Panc1 (cell line): ENCODE measurements at regions not wholly inside any gene's neighbourhood (a gene's known extent, or its start where the extent isn't known, plus 50 kb on each side); places are given as distances from the start of the nearest gene placed in this dataset.

Source experiments
- ATAC-seq: fragments of 200-7000 bp; cut with Tn5 transposase; 2 replicates; pipeline ENCODE4 v1.9.1; 2020; ENCODE audit warnings: mild to moderate bottlenecking, moderate library complexity
- BruUV-seq: library from RNA; stranded (reverse); fragments of 400-500 nt; replicated peaks from 2 replicates; lab custom pipeline; 2021; lab: Mats Ljungman, UMichigan
- CTCF ChIA-PET: fragments of 300-600 bp; sonication (Branson Sonifier 250); formaldehyde crosslinking; loops from one replicate; lab custom pipeline; 2022; ENCODE audit warnings: antibody characterized with exemption; lab: Charles Lee
- POLR2A ChIA-PET: fragments of 300-600 bp; sonication (Branson Sonifier 250); formaldehyde crosslinking; loops from one replicate; lab custom pipeline; 2022; ENCODE audit warnings: antibody characterized with exemption; lab: Charles Lee
- DNase-seq: peaks from one replicate; pipeline ENCODE4 v3.0.0-alpha.2; 2010; ENCODE audit warnings: low read depth, low spot score
- H3K27ac ChIP-seq: 2 replicates; pipeline ENCODE4 v1.5.1; 2011; ENCODE audit warnings: mild to moderate bottlenecking, low read length, inconsistent platforms
- H3K27me3 ChIP-seq: fragments of 200-500 bp; sonication (Bioruptor generic); 2 replicates; pipeline ENCODE4 v1.6.0; 2014; ENCODE audit warnings: low read length, inconsistent platforms; ENCODE audit not compliant: control insufficient read depth, insufficient read depth
- H3K36me3 ChIP-seq: fragments of 200-500 bp; sonication (Bioruptor generic); 2 replicates; pipeline ENCODE4 v1.5.1; 2014; ENCODE audit warnings: inconsistent platforms, mild to moderate bottlenecking, low read length, moderate library complexity; ENCODE audit not compliant: control insufficient read depth, insufficient read depth
- H3K4me1 ChIP-seq: 2 replicates; pipeline ENCODE4 v1.5.1; 2011; ENCODE audit warnings: inconsistent platforms, mild to moderate bottlenecking, low read length, moderate library complexity; ENCODE audit not compliant: control insufficient read depth, insufficient read depth
- H3K4me3 ChIP-seq, 2 experiments: 2 replicates each; pipeline ENCODE4 v1.5.1; 2011 to 2012; ENCODE audit warnings: low read depth in 2 of 2, low read length in 2 of 2, mild to moderate bottlenecking in 2 of 2, inconsistent platforms in 1 of 2, moderate library complexity in 1 of 2
- H3K9me3 ChIP-seq: fragments of 200-500 bp; sonication (Bioruptor generic); 2 replicates; pipeline ENCODE4 v1.5.1; 2014; ENCODE audit warnings: low read depth, mild to moderate bottlenecking, inconsistent platforms, low read length, moderate library complexity; ENCODE audit not compliant: control insufficient read depth, insufficient read depth
- CTCF ChIP-seq: fragments of 450-650 bp; IDR thresholded peaks from 2 replicates; pipeline ENCODE4 v1.5.1; 2017; ENCODE audit warnings: mild to moderate bottlenecking
- POLR2AphosphoS5 ChIP-seq: IDR thresholded peaks from 2 replicates; pipeline ENCODE4 v1.6.1; 2012; ENCODE audit warnings: mild to moderate bottlenecking, low read depth, low read length, moderate library complexity
- REST ChIP-seq, 2 experiments: IDR thresholded peaks; 2 replicates each; pipeline ENCODE4 v1.6.1; 2011 to 2012; ENCODE audit warnings: low read depth in 2 of 2, control low read depth in 1 of 2, low read length in 1 of 2, mild to moderate bottlenecking in 1 of 2, moderate library complexity in 1 of 2; ENCODE audit not compliant: insufficient read depth in 1 of 2
- SIN3A ChIP-seq: IDR thresholded peaks from 2 replicates; pipeline ENCODE4 v1.6.1; 2012; ENCODE audit warnings: low read depth, mild to moderate bottlenecking, low read length, moderate library complexity, borderline replicate concordance; ENCODE audit not compliant: insufficient read depth
- TCF7L2 ChIP-seq: IDR thresholded peaks from 2 replicates; pipeline ENCODE4 v1.6.1; 2011; ENCODE audit warnings: mild to moderate bottlenecking, low read depth, low read length, inconsistent platforms
- in situ Hi-C: cut with HindIII; loops from 2 replicates; pipeline ENCODE4 v1.10.0; 2016; ENCODE audit warnings: low sequenced_read_pairs, low pct_unique_long_range_greater_than_20kb
- intact Hi-C: fragments of 100-400 bp; cut with micrococcal nuclease; formaldehyde crosslinking; loops from one replicate; pipeline ENCODE4 v1.10.0; 2022; ENCODE audit not compliant: unreplicated experiment

- DNase-seq (no peak), ATAC-seq (no peak)
- CTCF ChIA-PET = no interaction called here
- H3K27me3 ChIP-seq = peaks cover 9% of the 10 kb centered on the region
- H3K9me3 ChIP-seq = no peaks in the 10 kb centered on the region
- POLR2A ChIA-PET = no interaction called here
- TF ChIP-seq POLR2AphosphoS5 (no peak), SIN3A (no peak), TCF7L2 (no peak), CTCF (no peak), REST (IDR thresholded peaks at IDR 0.05; ENCODE audit: insufficient read depth in 1 of 2, low read depth in 2 of 2, low read length in 1 of 2) (no peak)
- no peaks in the 10 kb centered on the region for H3K4me1 ChIP-seq
- H3K27ac ChIP-seq = no peak overlapping the region
- no peaks in the 10 kb centered on the region for H3K36me3 ChIP-seq
- in situ Hi-C loops (no loop called here), intact Hi-C loops (no loop called here)
- BruUV-seq = no TSS peak
- no peak overlapping the region for H3K4me3 ChIP-seq
Observed at GRCh38 chr19:32177686-32178085, 167.7 kb upstream of the ZNF507 start.

GRCh38 chr19:32178401-32178800, 167.0 kb upstream of the ZNF507 start:
- DNase-seq (no peak), ATAC-seq (0 out of 2 replicates have a peak, but pooled peaks have one; percentile 34)
- in situ Hi-C loops (no loop called here), intact Hi-C loops (no loop called here)
- Histone ChIP-seq H3K4me3 (no peak overlapping the region), H3K27ac (no peak overlapping the region), H3K36me3 (no peaks in the 10 kb centered on the region), H3K4me1 (no peaks in the 10 kb centered on the region), H3K9me3 (no peaks in the 10 kb centered on the region), H3K27me3 (peaks cover 10% of the 10 kb centered on the region)
- no TSS peak for BruUV-seq
- POLR2A ChIA-PET = no interaction called here
- TF ChIP-seq REST (IDR thresholded peaks at IDR 0.05; ENCODE audit: insufficient read depth in 1 of 2, low read depth in 2 of 2, low read length in 1 of 2) = no peak
- no peak for TF ChIP-seq POLR2AphosphoS5
- no peak for TF ChIP-seq TCF7L2
- TF ChIP-seq CTCF = no peak
- no peak for TF ChIP-seq SIN3A
- CTCF ChIA-PET = no interaction called here
